ENCODE measurements at regions not wholly inside any gene's neighbourhood (a gene's known extent, or its start where the extent isn't known, plus 50 kb on each side); places are given as distances from the start of the nearest gene placed in this dataset.

- Histone ChIP-seq H3K4me3 (no peak overlapping the region), H3K4me1 (peaks cover 0 to 10% (median 2%) of the 10 kb centered on the region in 4 donors), H3K36me3 (no peaks in the 10 kb centered on the region), H3K9me3 (no peaks in the 10 kb centered on the region), H3K27ac (peak overlapping the region in 1 of 4 donors; percentile 46), H3K27me3 (no peaks in the 10 kb centered on the region)
- no peak for TF ChIP-seq EP300 (IDR thresholded peaks at IDR 0.05)
- TF ChIP-seq POLR2AphosphoS5 (IDR thresholded peaks at IDR 0.05): no peak
- TF ChIP-seq POLR2A (IDR thresholded peaks at IDR 0.05): no peak
- TF ChIP-seq, protein P1, sequence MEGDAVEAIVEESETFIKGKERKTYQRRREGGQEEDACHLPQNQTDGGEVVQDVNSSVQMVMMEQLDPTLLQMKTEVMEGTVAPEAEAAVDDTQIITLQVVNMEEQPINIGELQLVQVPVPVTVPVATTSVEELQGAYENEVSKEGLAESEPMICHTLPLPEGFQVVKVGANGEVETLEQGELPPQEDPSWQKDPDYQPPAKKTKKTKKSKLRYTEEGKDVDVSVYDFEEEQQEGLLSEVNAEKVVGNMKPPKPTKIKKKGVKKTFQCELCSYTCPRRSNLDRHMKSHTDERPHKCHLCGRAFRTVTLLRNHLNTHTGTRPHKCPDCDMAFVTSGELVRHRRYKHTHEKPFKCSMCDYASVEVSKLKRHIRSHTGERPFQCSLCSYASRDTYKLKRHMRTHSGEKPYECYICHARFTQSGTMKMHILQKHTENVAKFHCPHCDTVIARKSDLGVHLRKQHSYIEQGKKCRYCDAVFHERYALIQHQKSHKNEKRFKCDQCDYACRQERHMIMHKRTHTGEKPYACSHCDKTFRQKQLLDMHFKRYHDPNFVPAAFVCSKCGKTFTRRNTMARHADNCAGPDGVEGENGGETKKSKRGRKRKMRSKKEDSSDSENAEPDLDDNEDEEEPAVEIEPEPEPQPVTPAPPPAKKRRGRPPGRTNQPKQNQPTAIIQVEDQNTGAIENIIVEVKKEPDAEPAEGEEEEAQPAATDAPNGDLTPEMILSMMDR (IDR thresholded peaks at IDR 0.05): no peak
- ATAC-seq (ENCODE audit: low FRiP score in 2 of 2) (peak; percentile 28 to 46), DNase-seq (no peak)
- 64 to 69% methylated on average over 5 of the region's 5 CpGs for WGBS, 2 donors
Observed at GRCh38 chr3:155018621-155019330, 61.3 kb upstream of the MME start.

GRCh38 chr3:155015776-155016436 lies 64.2 kb upstream of the MME start:
- no peaks in the 10 kb centered on the region for H3K36me3 ChIP-seq
- 29 to 52% methylated on average over 2 of the region's 2 CpGs for WGBS, 2 donors
- H3K4me3 ChIP-seq: no peak overlapping the region
- H3K9me3 ChIP-seq: no peaks in the 10 kb centered on the region
- peaks cover 0 to 10% (median 2%) of the 10 kb centered on the region in 4 donors for H3K4me1 ChIP-seq
- TF ChIP-seq EP300 (IDR thresholded peaks at IDR 0.05) (no peak), POLR2A (IDR thresholded peaks at IDR 0.05) (no peak), POLR2AphosphoS5 (IDR thresholded peaks at IDR 0.05) (no peak)
- TF ChIP-seq, protein P1 (IDR thresholded peaks at IDR 0.05): no peak
- no peak for DNase-seq
- no peak overlapping the region for H3K27ac ChIP-seq
- H3K27me3 ChIP-seq: no peaks in the 10 kb centered on the region
- no peak for ATAC-seq (ENCODE audit: low FRiP score in 2 of 2)

DNA sequence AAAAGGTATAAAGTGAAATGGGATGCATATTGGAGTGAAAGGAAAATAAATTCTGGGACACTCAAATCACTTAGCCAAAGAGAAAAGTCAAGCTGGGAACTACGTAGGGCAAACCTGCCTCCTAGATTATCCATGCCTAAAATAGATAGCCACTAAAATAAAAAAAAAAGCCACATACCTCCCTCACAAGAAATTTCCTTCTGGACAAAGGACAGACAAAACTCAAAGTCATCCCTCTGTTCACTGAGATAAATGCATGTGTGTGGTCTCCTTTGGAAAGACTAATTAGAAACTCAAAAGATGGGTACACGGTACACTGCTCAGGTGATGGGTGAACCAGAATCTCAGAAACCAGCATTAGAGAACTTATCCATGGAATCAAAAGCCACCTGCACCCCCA lies 65.2 kb upstream of the MME start:
- no peak for DNase-seq
- peaks cover 0 to 10% (median 2%) of the 10 kb centered on the region in 4 donors for H3K4me1 ChIP-seq
- 85 to 90% methylated on average over 2 of the region's 2 CpGs for WGBS, 2 donors
- H3K4me3 ChIP-seq: no peak overlapping the region
- TF ChIP-seq EP300 (IDR thresholded peaks at IDR 0.05) (no peak), POLR2AphosphoS5 (IDR thresholded peaks at IDR 0.05) (no peak), POLR2A (IDR thresholded peaks at IDR 0.05) (no peak)
- TF ChIP-seq, protein P1 (IDR thresholded peaks at IDR 0.05): no peak
- H3K36me3 ChIP-seq: no peaks in the 10 kb centered on the region
- no peak overlapping the region for H3K27ac ChIP-seq
- H3K9me3 ChIP-seq: no peaks in the 10 kb centered on the region
- no peaks in the 10 kb centered on the region for H3K27me3 ChIP-seq
- no peak for ATAC-seq (ENCODE audit: low FRiP score in 2 of 2)

GRCh38 chr3:155013427-155013826 lies 66.7 kb upstream of the MME start:
- no peak for ATAC-seq (ENCODE audit: low FRiP score in 2 of 2)
- WGBS, 2 donors: 77 to 90% methylated on average over 2 of the region's 2 CpGs

GRCh38 chr3:155012584-155012983 lies 67.5 kb upstream of the MME start:
- ATAC-seq (ENCODE audit: low FRiP score in 2 of 2) (no peak), DNase-seq (no peak)
- no peaks in the 10 kb centered on the region for H3K27me3 ChIP-seq
- WGBS, 2 donors: 89 to 96% methylated on average over 4 of the region's 4 CpGs
- no peak overlapping the region for H3K27ac ChIP-seq
- TF ChIP-seq POLR2AphosphoS5 (IDR thresholded peaks at IDR 0.05) (no peak), EP300 (IDR thresholded peaks at IDR 0.05) (no peak), POLR2A (IDR thresholded peaks at IDR 0.05) (no peak)
- TF ChIP-seq, protein P1 (IDR thresholded peaks at IDR 0.05): no peak
- H3K4me1 ChIP-seq: no peaks in the 10 kb centered on the region
- H3K4me3 ChIP-seq: no peak overlapping the region
- no peaks in the 10 kb centered on the region for H3K36me3 ChIP-seq
- no peaks in the 10 kb centered on the region for H3K9me3 ChIP-seq

More at GRCh38 chr3:155013427-155013826, 66.7 kb upstream of the MME start:
- TF ChIP-seq POLR2A (IDR thresholded peaks at IDR 0.05): no peak
- no peak overlapping the region for H3K4me3 ChIP-seq
- no peak for DNase-seq
- H3K9me3 ChIP-seq: no peaks in the 10 kb centered on the region
- H3K27me3 ChIP-seq: no peaks in the 10 kb centered on the region
- no peaks in the 10 kb centered on the region for H3K36me3 ChIP-seq
- H3K27ac ChIP-seq: no peak overlapping the region
- peaks cover 0 to under 1% (median 0%) of the 10 kb centered on the region in 4 donors for H3K4me1 ChIP-seq

Measured in upper lobe of left lung (tissue), 6 donors.